ENCODE measurements at regions not wholly inside any gene's neighbourhood (a gene's known extent, or its start where the extent isn't known, plus 50 kb on each side); places are given as distances from the start of the nearest gene placed in this dataset.
"Not testable (repeated sequence)": the region's sequence is repeated elsewhere in the genome, so short reads cannot be mapped to it uniquely, and the experiment has no call there.

GRCh38 chr3:25907081-25907480 is 117.2 kb downstream of the OXSM start:
- H3K9me3 Mint-ChIP-seq: peaks cover 0 to 2% (median 0%) of the 10 kb centered on the region in 7 donors
- Histone ChIP-seq H3K36me3 (ENCODE audit: control insufficient read depth, insufficient read depth, low read length) (no peaks in the 10 kb centered on the region), H3K27ac (ENCODE audit: insufficient read depth, low read length, poor library complexity, severe bottlenecking) (no peak overlapping the region), H3K9me3 (ENCODE audit: control insufficient read depth in 2 of 2, low read length in 2 of 2) (no peaks in the 10 kb centered on the region), H3K4me3 (ENCODE audit: low read depth, low read length) (no peak overlapping the region), H3K4me1 (ENCODE audit: control insufficient read depth, insufficient read depth, low read length, poor library complexity, severe bottlenecking) (no peaks in the 10 kb centered on the region), H3K27me3 (ENCODE audit: control insufficient read depth, insufficient read depth, low read length) (no peaks in the 10 kb centered on the region)
- peaks cover 0 to 8% (median 3%) of the 10 kb centered on the region in 4 donors for H3K4me1 Mint-ChIP-seq
- no peak overlapping the region for H3K4me3 Mint-ChIP-seq
- no peak overlapping the region for H3K27ac Mint-ChIP-seq
- DNase-seq: no peak
- no peak for ATAC-seq (ENCODE audit: low read depth in 2 of 2)
- H3K36me3 Mint-ChIP-seq: no peaks in the 10 kb centered on the region
- H3K27me3 Mint-ChIP-seq: no peaks in the 10 kb centered on the region

- H3K27ac Mint-ChIP-seq: peak overlapping the region in 1 of 3 donors; percentile 20
- Histone ChIP-seq H3K36me3 (ENCODE audit: control insufficient read depth, insufficient read depth, low read length) (no peaks in the 10 kb centered on the region), H3K4me3 (ENCODE audit: low read depth, low read length) (no peak overlapping the region), H3K27me3 (ENCODE audit: control insufficient read depth, insufficient read depth, low read length) (no peaks in the 10 kb centered on the region), H3K4me1 (ENCODE audit: control insufficient read depth, insufficient read depth, low read length, poor library complexity, severe bottlenecking) (no peaks in the 10 kb centered on the region), H3K9me3 (ENCODE audit: control insufficient read depth in 2 of 2, low read length in 2 of 2) (no peaks in the 10 kb centered on the region), H3K27ac (ENCODE audit: insufficient read depth, low read length, poor library complexity, severe bottlenecking) (no peak overlapping the region)
- no peaks in the 10 kb centered on the region for H3K36me3 Mint-ChIP-seq
- DNase-seq: no peak
- H3K9me3 Mint-ChIP-seq: peaks cover 0 to 2% (median 0%) of the 10 kb centered on the region in 7 donors
- no peak overlapping the region for H3K4me3 Mint-ChIP-seq
- no peak for ATAC-seq (ENCODE audit: low read depth in 2 of 2)
- H3K27me3 Mint-ChIP-seq: no peaks in the 10 kb centered on the region
- peaks cover 0 to 3% (median 0%) of the 10 kb centered on the region in 4 donors for H3K4me1 Mint-ChIP-seq
Observed at GRCh38 chr3:25910105-25910504, 120.2 kb downstream of the OXSM start.

- H3K27me3 ChIP-seq (ENCODE audit: control insufficient read depth, insufficient read depth, low read length): no peaks in the 10 kb centered on the region
- no peak for ATAC-seq (ENCODE audit: low read depth in 2 of 2)
- no peak overlapping the region for H3K4me3 Mint-ChIP-seq
- no peaks in the 10 kb centered on the region for H3K9me3 ChIP-seq (ENCODE audit: control insufficient read depth in 2 of 2, low read length in 2 of 2)
- H3K4me1 ChIP-seq (ENCODE audit: control insufficient read depth, insufficient read depth, low read length, poor library complexity, severe bottlenecking): no peaks in the 10 kb centered on the region
- peak in 2 of 3 donors; percentile 8 to 54 for DNase-seq
- H3K4me1 Mint-ChIP-seq: peaks cover 0 to 3% (median 0%) of the 10 kb centered on the region in 4 donors
- H3K4me3 ChIP-seq (ENCODE audit: low read depth, low read length): no peak overlapping the region
- H3K9me3 Mint-ChIP-seq: peaks cover 0 to 2% (median 0%) of the 10 kb centered on the region in 7 donors
- no peak overlapping the region for H3K27ac Mint-ChIP-seq
- no peaks in the 10 kb centered on the region for H3K36me3 Mint-ChIP-seq
- no peak overlapping the region for H3K27ac ChIP-seq (ENCODE audit: insufficient read depth, low read length, poor library complexity, severe bottlenecking)
- no peaks in the 10 kb centered on the region for H3K36me3 ChIP-seq (ENCODE audit: control insufficient read depth, insufficient read depth, low read length)
- peaks cover 8% of the 10 kb centered on the region for H3K27me3 Mint-ChIP-seq
Observed at GRCh38 chr3:25910997-25911396, 121.1 kb downstream of the OXSM start.

GRCh38 chr3:25911525-25912295 is 121.8 kb downstream of the OXSM start:
- no peaks in the 10 kb centered on the region for H3K4me1 ChIP-seq (ENCODE audit: control insufficient read depth, insufficient read depth, low read length, poor library complexity, severe bottlenecking)
- Mint-ChIP-seq H3K27me3 (peaks cover 8% of the 10 kb centered on the region), H3K9me3 (peaks cover 0 to 2% (median 0%) of the 10 kb centered on the region in 7 donors), H3K4me3 (no peak overlapping the region), H3K27ac (no peak overlapping the region), H3K4me1 (peaks cover 0 to 3% (median 0%) of the 10 kb centered on the region in 4 donors), H3K36me3 (no peaks in the 10 kb centered on the region)
- no peaks in the 10 kb centered on the region for H3K9me3 ChIP-seq (ENCODE audit: control insufficient read depth in 2 of 2, low read length in 2 of 2)
- no peak overlapping the region for H3K4me3 ChIP-seq (ENCODE audit: low read depth, low read length)
- no peaks in the 10 kb centered on the region for H3K36me3 ChIP-seq (ENCODE audit: control insufficient read depth, insufficient read depth, low read length)
- ATAC-seq (ENCODE audit: low read depth in 2 of 2): no peak
- peak in 2 of 3 donors; percentile 7 to 29 for DNase-seq
- H3K27me3 ChIP-seq (ENCODE audit: control insufficient read depth, insufficient read depth, low read length): peaks cover 2% of the 10 kb centered on the region
- no peak overlapping the region for H3K27ac ChIP-seq (ENCODE audit: insufficient read depth, low read length, poor library complexity, severe bottlenecking)

- Histone ChIP-seq H3K4me1 (ENCODE audit: control insufficient read depth, insufficient read depth, low read length, poor library complexity, severe bottlenecking) (no peaks in the 10 kb centered on the region), H3K36me3 (ENCODE audit: control insufficient read depth, insufficient read depth, low read length) (no peaks in the 10 kb centered on the region), H3K27me3 (ENCODE audit: control insufficient read depth, insufficient read depth, low read length) (peaks cover 2% of the 10 kb centered on the region), H3K4me3 (ENCODE audit: low read depth, low read length) (no peak overlapping the region), H3K27ac (ENCODE audit: insufficient read depth, low read length, poor library complexity, severe bottlenecking) (no peak overlapping the region), H3K9me3 (ENCODE audit: control insufficient read depth in 2 of 2, low read length in 2 of 2) (no peaks in the 10 kb centered on the region)
- ATAC-seq (ENCODE audit: low read depth in 2 of 2) (no peak), DNase-seq (no peak)
- no peak overlapping the region for H3K27ac Mint-ChIP-seq
- H3K4me1 Mint-ChIP-seq: peaks cover 0 to 3% (median 0%) of the 10 kb centered on the region in 4 donors
- H3K4me3 Mint-ChIP-seq: no peak overlapping the region
- peaks cover 8% of the 10 kb centered on the region for H3K27me3 Mint-ChIP-seq
- H3K9me3 Mint-ChIP-seq: peaks cover 0 to 2% (median 0%) of the 10 kb centered on the region in 7 donors
- H3K36me3 Mint-ChIP-seq: no peaks in the 10 kb centered on the region
Observed at GRCh38 chr3:25913179-25913578, 123.3 kb downstream of the OXSM start.

GRCh38 chr3:25915673-25916072 is 125.8 kb downstream of the OXSM start:
- no peak overlapping the region for H3K27ac ChIP-seq (ENCODE audit: insufficient read depth, low read length, poor library complexity, severe bottlenecking)
- peaks cover 0 to 3% (median 1%) of the 10 kb centered on the region in 7 donors for H3K9me3 Mint-ChIP-seq
- H3K36me3 ChIP-seq (ENCODE audit: control insufficient read depth, insufficient read depth, low read length): no peaks in the 10 kb centered on the region
- ATAC-seq (ENCODE audit: low read depth in 2 of 2) (no peak), DNase-seq (no peak)
- H3K27me3 Mint-ChIP-seq: peaks cover 8% of the 10 kb centered on the region
- H3K9me3 ChIP-seq (ENCODE audit: control insufficient read depth in 2 of 2, low read length in 2 of 2): no peaks in the 10 kb centered on the region
- H3K27ac Mint-ChIP-seq: no peak overlapping the region
- no peaks in the 10 kb centered on the region for H3K36me3 Mint-ChIP-seq
- H3K4me1 ChIP-seq (ENCODE audit: control insufficient read depth, insufficient read depth, low read length, poor library complexity, severe bottlenecking): no peaks in the 10 kb centered on the region
- peaks cover 0 to 2% (median 0%) of the 10 kb centered on the region in 4 donors for H3K4me1 Mint-ChIP-seq
- no peak overlapping the region for H3K4me3 ChIP-seq (ENCODE audit: low read depth, low read length)
- H3K4me3 Mint-ChIP-seq: no peak overlapping the region
- peaks cover 4% of the 10 kb centered on the region for H3K27me3 ChIP-seq (ENCODE audit: control insufficient read depth, insufficient read depth, low read length)

GRCh38 chr3:25916321-25916720 is 126.4 kb downstream of the OXSM start:
- no peak overlapping the region for H3K4me3 Mint-ChIP-seq
- ATAC-seq (ENCODE audit: low read depth in 2 of 2) (no peak), DNase-seq (no peak)
- H3K4me1 Mint-ChIP-seq: peaks cover 0 to 2% (median 0%) of the 10 kb centered on the region in 4 donors
- Histone ChIP-seq H3K4me1 (ENCODE audit: control insufficient read depth, insufficient read depth, low read length, poor library complexity, severe bottlenecking) (no peaks in the 10 kb centered on the region), H3K27me3 (ENCODE audit: control insufficient read depth, insufficient read depth, low read length) (peaks cover 4% of the 10 kb centered on the region), H3K4me3 (ENCODE audit: low read depth, low read length) (no peak overlapping the region), H3K27ac (ENCODE audit: insufficient read depth, low read length, poor library complexity, severe bottlenecking) (no peak overlapping the region), H3K9me3 (ENCODE audit: control insufficient read depth in 2 of 2, low read length in 2 of 2) (no peaks in the 10 kb centered on the region), H3K36me3 (ENCODE audit: control insufficient read depth, insufficient read depth, low read length) (no peaks in the 10 kb centered on the region)
- peaks cover 0 to 3% (median 1%) of the 10 kb centered on the region in 7 donors for H3K9me3 Mint-ChIP-seq
- H3K36me3 Mint-ChIP-seq: no peaks in the 10 kb centered on the region
- no peak overlapping the region for H3K27ac Mint-ChIP-seq
- peaks cover 15% of the 10 kb centered on the region for H3K27me3 Mint-ChIP-seq

- not testable (repeated sequence) for DNase-seq; H3K4me1 Mint-ChIP-seq; H3K4me3 Mint-ChIP-seq; H3K27me3 Mint-ChIP-seq; H3K27ac Mint-ChIP-seq; H3K27me3 ChIP-seq (ENCODE audit: control insufficient read depth, insufficient read depth, low read length); H3K27ac ChIP-seq (ENCODE audit: insufficient read depth, low read length, poor library complexity, severe bottlenecking); H3K9me3 ChIP-seq (ENCODE audit: control insufficient read depth in 2 of 2, low read length in 2 of 2); H3K4me1 ChIP-seq (ENCODE audit: control insufficient read depth, insufficient read depth, low read length, poor library complexity, severe bottlenecking); ATAC-seq (ENCODE audit: low read depth in 2 of 2); H3K36me3 ChIP-seq (ENCODE audit: control insufficient read depth, insufficient read depth, low read length); H3K4me3 ChIP-seq (ENCODE audit: low read depth, low read length); H3K36me3 Mint-ChIP-seq
- peaks cover 0 to 17% (median 9%) of the 10 kb centered on the region in 7 donors for H3K9me3 Mint-ChIP-seq
Observed at GRCh38 chr3:25931967-25932366, 142.1 kb downstream of the OXSM start.

Data from CD4-positive, CD25-positive, alpha-beta regulatory T cell (primary cell).